UCSD-AML1 (cell line): ENCODE measurements at regions not wholly inside any gene's neighbourhood (a gene's known extent, or its start where the extent isn't known, plus 50 kb on each side); places are given as distances from the start of the nearest gene placed in this dataset.

ENCODE experiments used
- DNase-seq: peaks from one replicate; lab custom pipeline; 2025; ENCODE audit not compliant: unreplicated experiment; lab: John Stamatoyannopoulos, UW

DNA sequence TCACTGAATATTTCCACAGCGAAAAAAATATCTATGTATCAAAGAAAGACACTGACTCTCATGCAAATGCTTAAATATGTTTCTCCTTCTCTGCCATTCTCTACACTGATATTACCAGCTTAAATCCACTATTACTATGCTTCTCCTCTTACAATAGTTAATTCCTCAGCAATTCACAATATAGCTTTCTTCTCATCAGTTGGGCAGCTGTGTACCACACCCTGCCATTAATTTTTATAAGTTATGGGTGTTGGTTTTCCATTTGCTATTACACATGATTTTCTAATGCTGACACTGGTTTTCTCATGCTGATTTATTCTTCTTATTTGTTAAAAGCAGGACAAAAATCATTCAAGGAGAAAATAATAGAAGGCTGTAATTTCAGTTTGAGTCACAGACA lies 251.8 kb downstream of the TBX15 start:
- DNase-seq, result no peak

DNA sequence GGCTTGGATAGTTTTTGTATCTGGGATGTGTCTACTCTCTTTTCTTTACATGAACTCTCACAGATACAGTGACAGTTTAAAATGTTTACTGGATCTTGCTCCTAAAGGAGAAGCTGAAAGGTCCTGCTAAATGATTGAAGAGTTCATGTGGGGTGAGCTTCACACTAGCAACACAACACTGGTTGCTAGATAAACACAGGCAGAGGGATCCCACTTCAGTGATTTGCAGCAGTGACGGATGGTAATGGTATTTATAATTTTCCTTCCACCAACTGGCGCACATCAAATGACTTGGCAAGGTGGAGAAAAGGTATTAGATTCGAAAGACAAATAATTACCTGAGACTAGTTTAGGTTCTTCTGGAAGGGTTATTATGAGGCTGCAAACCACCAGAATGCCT lies 270.2 kb downstream of the TBX15 start:
- DNase-seq, result no peak

DNA sequence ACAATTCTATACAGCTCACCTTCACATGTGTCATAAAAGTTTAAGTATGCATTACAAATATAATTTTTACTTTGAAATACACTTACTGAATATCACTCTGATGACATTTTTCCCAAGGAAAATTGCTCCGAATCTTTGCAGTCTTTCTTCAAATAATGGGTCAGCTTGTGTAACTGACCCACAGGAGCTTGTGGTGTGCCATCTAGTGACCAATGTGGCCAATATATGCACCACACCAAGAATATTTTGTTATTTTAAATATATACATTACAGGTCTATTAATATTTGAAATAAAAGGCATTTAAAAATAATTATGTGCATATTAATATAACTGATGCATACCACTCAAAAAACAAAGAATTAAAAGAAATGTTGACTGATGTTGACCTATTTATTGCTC lies 271.4 kb downstream of the TBX15 start:
- DNase-seq, result no peak

DNA sequence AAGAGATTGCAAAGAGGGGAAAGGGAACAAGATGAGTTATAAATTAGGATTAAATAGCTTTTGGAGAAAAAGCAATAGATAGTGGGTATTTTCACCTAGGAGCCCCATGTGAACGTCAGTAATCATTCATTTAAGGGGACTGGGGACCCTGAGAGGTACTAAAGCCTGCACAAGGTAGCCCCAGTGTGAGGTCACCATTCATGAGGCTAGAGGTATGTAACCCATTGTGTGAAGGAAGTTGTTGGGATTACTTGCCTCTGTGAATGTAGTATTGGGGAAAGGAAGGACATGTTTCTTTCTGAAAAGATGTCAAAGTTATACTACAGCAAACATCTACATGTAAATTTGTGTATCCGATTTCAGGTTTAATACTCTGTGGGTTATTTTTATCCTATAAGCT lies 276.8 kb downstream of the TBX15 start:
- DNase-seq, result no peak

DNA sequence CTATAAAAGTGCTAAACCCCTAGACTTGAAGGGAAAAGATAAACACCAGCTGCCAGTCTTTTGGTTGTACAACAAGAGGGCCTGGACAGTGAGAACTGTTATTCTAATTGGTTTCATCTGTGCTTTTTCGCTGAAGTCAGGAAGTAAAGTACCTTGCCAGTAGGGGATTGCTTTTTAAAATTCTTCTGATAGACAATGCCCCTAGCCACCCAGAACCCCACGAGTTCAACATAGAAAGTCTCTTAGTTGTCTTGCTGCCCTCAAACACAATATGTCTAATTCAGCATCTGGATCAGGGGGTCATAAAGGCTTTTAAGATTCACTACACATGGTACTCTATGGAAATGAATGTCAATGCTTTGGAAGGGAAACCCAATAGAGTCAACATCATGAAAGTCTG lies 289.2 kb downstream of the TBX15 start:
- DNase-seq, result no peak

DNA sequence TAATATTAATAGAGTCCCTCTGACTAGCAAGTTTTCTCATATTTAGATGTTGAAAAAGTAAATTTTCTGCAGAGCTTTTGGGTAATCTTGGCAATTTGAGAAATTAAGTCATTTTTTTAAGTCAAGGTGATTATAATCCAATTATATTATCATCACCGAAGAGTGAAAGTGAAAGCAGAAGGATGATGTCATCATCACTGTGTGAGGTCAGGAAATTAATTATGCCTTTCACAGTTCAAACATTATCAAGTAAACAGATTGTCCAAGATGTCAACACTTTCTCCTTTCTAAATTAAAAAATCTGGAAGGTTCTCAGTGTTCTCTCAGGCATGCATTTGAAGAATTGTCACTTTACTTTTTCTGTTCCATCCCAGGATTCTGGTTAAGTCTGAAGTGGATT lies 296.0 kb downstream of the TBX15 start:
- no peak for DNase-seq

- no peak for DNase-seq
Measured at GRCh38 chr1:118688891-118689290, 299.3 kb downstream of the TBX15 start.

- no peak for DNase-seq
Measured at GRCh38 chr1:118661769-118662320, 326.3 kb downstream of the TBX15 start.

DNA sequence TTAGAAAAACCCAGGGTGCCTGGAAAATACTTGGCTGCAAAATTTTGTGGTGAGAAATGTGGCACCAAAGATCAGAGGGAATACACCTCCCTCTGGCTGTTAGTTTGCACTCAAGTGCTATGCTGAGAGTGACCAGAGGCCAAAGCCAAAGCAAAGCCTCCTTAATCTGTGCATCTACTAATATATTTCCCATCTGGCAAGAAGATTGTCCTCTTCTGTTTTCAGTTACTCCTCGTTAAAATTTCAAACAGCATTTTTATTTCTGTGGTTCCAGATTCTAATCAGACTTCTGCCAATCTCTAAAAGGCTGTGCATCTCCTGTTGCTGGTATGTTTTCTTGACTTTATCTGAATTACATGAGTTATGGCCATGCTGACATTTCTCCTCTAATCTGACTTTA lies 327.4 kb downstream of the TBX15 start:
- no peak for DNase-seq

DNA sequence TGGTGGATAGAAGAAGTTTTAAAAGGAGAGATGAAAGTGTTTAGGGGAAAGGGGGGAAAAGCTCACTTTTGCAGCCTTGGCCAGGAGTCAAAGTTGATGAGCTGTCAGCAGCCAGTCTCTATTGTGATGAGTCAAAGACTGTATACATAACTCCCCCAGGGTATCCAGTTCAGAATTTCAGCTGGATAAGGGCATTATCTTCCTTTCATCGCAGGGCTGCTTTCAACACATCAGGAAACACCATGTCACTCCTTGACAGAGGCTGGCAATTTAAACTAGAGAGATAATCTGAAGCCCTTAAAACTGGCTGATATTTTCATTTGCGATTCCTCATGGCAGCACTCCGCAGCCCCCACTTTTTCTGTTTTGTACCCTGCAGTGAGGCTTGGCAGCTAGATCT lies 328.5 kb downstream of the TBX15 start:
- no peak for DNase-seq

- DNase-seq, result no peak
Measured at GRCh38 chr1:118650107-118650807, 337.9 kb downstream of the TBX15 start.

DNA sequence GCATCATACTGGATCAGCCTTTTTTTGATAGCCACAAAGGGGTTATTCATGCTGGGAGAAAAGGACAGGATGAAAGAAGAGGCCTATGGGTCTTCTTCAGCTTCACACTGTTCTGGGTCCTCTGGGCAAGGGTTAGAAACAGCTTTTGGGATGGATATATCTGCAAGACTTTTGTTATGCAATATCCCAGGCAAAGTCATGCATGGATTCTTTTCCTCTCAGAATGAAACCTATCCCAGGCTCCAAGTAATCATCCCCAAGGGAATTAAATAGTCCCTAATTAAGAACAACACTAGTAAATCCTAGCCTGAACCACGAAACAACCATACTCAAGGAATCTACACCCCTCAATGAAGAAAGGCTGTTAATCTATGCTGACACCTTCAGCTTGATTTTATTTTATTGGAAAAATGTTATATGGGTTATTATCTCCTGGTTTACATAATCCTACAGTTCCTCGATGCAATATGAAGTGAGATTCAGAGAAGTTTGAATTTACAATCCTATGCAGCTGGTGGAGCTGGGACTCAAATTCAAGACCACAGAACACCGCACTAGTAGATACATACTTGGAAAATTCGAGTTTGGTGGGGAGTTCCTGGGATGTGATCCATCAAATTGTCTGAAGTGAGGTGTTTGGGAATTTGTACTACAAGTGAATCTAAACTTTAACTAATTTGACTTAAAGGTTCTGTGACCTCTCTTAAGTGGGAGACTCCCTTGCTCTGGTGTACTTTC lies 338.6 kb downstream of the TBX15 start:
- no peak for DNase-seq

DNA sequence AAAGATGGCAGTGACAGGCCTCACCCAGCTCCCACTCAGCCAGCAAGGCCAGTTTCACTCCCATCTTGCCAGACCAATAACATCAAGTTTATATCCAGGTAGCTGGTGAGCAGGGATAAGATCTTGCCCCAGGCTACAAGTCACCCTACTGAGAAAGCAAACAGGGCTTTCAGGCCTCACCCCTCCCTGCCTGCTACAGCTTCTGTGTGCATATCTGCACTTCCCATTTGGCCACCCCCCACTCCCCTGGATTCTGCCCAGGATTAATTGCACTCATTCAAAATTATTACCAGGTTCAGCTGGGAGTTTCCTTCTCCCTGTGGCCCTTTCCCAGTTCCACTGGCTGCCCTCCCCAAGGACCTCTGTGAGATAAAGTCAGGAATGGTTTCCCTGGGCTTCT lies 352.1 kb downstream of the TBX15 start:
- DNase-seq, result no peak

GRCh38 chr1:118627435-118627834 lies 360.7 kb downstream of the TBX15 start:
- DNase-seq, result no peak

DNA sequence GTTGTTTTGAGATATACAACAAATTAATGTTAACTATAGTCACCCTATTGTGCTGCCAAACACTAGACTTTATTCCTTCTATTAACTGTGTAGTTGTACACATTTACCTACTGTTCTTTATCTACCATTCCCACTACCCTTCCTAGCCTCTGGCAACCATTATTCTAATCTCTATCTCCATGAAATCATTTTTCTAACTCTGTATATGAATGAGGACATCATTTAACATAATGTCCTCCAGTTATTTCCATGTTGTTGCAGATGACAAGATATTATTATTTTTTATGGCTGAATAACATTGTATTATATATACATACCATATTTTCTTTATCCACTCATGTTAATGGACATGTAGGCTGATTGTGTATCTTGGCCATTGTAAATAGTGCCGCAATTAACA lies 366.3 kb downstream of the TBX15 start:
- no peak for DNase-seq

DNA sequence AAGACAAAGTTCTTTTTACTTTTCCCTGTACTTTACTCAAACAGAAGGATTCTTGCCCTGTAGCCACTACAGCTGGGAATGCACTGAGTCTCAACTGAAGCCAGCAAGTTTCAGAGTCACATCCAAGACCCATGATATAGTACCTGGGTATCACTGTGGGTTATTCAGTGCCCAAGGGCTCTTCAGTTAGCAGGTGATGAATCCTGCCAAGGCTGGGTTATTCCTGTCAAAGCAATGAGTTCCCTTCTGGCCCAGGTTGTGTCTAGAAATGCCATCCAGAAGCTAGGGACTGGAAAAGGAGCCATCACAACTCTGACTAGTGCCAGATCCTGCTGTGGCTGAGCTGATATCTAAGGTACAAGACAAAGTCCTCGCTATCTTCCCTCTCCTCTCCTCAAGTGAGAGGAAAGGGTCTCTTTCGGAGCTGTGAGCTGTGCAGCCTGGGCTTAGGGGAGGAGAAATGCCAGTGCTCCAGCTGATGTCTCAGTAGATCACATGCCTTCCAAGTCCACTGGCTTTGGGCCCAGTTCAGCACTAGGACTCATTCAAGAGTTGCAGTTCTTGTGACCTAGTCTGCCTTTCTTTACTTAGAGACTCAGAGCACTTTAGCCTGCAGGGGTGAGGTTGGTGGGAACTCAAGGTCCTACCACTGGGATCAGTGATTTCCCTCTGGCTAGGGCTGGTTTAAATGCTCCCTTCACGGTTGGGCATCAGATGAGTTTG lies 369.4 kb downstream of the TBX15 start:
- no peak for DNase-seq

DNA sequence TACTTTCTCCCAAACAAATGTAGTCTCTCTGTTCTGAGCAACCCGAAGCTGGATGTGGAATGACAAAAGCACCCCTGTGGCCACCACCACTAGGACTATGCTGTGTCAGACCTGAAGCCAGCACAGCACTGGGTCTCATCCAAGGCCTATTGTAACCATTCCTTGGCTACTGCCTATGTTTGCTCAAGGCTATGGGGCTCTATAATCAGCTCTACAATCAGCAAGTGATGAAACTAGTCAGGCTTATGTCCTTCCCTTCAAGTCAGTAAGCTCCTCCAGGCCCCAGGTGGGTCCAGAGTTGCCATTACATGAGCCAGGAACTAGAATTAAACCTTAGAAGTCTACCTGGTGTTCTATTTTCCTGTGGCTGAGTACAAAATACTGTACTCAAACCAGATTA lies 370.2 kb downstream of the TBX15 start:
- DNase-seq, result no peak

DNA sequence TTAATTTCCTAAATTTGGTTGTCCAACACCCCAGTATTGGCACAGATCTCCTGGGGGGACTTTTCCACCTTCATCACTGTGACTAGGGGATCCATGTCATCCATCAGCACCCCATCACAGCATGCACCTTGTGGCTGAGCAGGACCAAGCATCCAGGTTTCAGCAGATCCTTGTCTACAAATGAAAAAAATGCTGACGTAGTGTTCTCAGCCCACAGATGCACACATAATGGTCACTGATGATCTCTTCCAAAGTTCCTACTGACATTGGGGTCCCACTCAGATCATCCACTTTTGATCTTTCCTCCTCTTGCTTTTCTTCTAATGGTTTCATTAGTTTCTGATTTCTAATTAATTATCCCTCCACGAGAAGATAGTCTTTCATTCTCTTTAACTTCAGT lies 373.1 kb downstream of the TBX15 start:
- DNase-seq, result no peak

GRCh38 chr1:118589238-118589846 lies 398.8 kb downstream of the TBX15 start:
- DNase-seq, result no peak

DNA sequence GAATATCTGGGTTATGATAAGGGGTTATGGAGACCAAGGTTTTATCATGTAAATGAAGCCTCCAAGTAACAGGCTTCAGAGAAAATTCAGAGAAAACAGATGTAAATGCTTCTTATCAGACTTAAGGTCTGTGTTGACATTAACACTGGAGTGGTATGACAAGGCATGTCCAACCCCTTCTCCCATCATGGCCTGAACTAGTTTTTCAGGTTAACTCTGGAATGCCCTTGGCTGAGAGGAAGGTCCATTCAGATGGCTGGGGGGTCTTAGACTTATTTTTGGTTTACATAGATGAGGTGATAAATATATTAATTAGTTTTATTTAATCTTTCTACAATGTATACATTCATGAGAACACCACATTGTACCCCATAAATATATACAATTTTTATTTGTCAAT lies 399.6 kb downstream of the TBX15 start:
- no peak for DNase-seq

- DNase-seq, result no peak
Measured at GRCh38 chr1:118578276-118578675, 393.2 kb upstream of the SPAG17 start.
